ENCODE measurements at regions not wholly inside any gene's neighbourhood (a gene's known extent, or its start where the extent isn't known, plus 50 kb on each side); places are given as distances from the start of the nearest gene placed in this dataset.
"Not testable (repeated sequence)": the region's sequence is repeated elsewhere in the genome, so short reads cannot be mapped to it uniquely, and the experiment has no call there.

- Histone ChIP-seq H3K36me3 (ENCODE audit: insufficient read depth) (no peaks in the 10 kb centered on the region), H3K27ac (ENCODE audit: low read depth) (no peak overlapping the region), H3K4me3 (ENCODE audit: low read depth, low read length) (no peak overlapping the region), H3K4me1 (ENCODE audit: insufficient read depth) (no peaks in the 10 kb centered on the region)
- 93% methylated on average over 1 of the region's 1 CpG for WGBS
- DNase-seq (ENCODE audit: extremely low spot score): no peak
Observed at GRCh38 chr1:102821707-102822106, 286.6 kb downstream of the COL11A1 start.

- no peaks in the 10 kb centered on the region for H3K4me1 ChIP-seq (ENCODE audit: insufficient read depth)
- no peaks in the 10 kb centered on the region for H3K36me3 ChIP-seq (ENCODE audit: insufficient read depth)
- no peak overlapping the region for H3K27ac ChIP-seq (ENCODE audit: low read depth)
- WGBS: 73% methylated on average over 3 of the region's 3 CpGs
- no peak overlapping the region for H3K4me3 ChIP-seq (ENCODE audit: low read depth, low read length)
- no peak for DNase-seq (ENCODE audit: extremely low spot score)
Observed at GRCh38 chr1:102800406-102800805, 307.9 kb downstream of the COL11A1 start.

GRCh38 chr1:102799496-102799895, 308.8 kb downstream of the COL11A1 start:
- Histone ChIP-seq H3K36me3 (ENCODE audit: insufficient read depth) (no peaks in the 10 kb centered on the region), H3K27ac (ENCODE audit: low read depth) (no peak overlapping the region), H3K4me1 (ENCODE audit: insufficient read depth) (no peaks in the 10 kb centered on the region), H3K4me3 (ENCODE audit: low read depth, low read length) (no peak overlapping the region)
- DNase-seq (ENCODE audit: extremely low spot score): no peak
- WGBS: 71% methylated on average over 1 of the region's 1 CpG

GRCh38 chr1:102798718-102799117, 309.6 kb downstream of the COL11A1 start:
- Histone ChIP-seq H3K36me3 (ENCODE audit: insufficient read depth) (no peaks in the 10 kb centered on the region), H3K4me3 (ENCODE audit: low read depth, low read length) (no peak overlapping the region)
- DNase-seq (ENCODE audit: extremely low spot score): no peak

GRCh38 chr1:102796429-102796828, 311.9 kb downstream of the COL11A1 start:
- no peak overlapping the region for H3K4me3 ChIP-seq (ENCODE audit: low read depth, low read length)
- no peak for DNase-seq (ENCODE audit: extremely low spot score)

More at GRCh38 chr1:102798718-102799117, 309.6 kb downstream of the COL11A1 start:
- no peaks in the 10 kb centered on the region for H3K4me1 ChIP-seq (ENCODE audit: insufficient read depth)
- H3K27ac ChIP-seq (ENCODE audit: low read depth): no peak overlapping the region

GRCh38 chr1:102790997-102791396, 317.3 kb downstream of the COL11A1 start:
- H3K4me3 ChIP-seq (ENCODE audit: low read depth, low read length): no peak overlapping the region
- DNase-seq (ENCODE audit: extremely low spot score): no peak
- no peaks in the 10 kb centered on the region for H3K4me1 ChIP-seq (ENCODE audit: insufficient read depth)
- no peak overlapping the region for H3K27ac ChIP-seq (ENCODE audit: low read depth)
- H3K36me3 ChIP-seq (ENCODE audit: insufficient read depth): no peaks in the 10 kb centered on the region

More at GRCh38 chr1:102796429-102796828, 311.9 kb downstream of the COL11A1 start:
- Histone ChIP-seq H3K27ac (ENCODE audit: low read depth) (no peak overlapping the region), H3K4me1 (ENCODE audit: insufficient read depth) (no peaks in the 10 kb centered on the region), H3K36me3 (ENCODE audit: insufficient read depth) (no peaks in the 10 kb centered on the region)

GRCh38 chr1:102789951-102790350, 318.4 kb downstream of the COL11A1 start:
- not testable (repeated sequence) for H3K36me3 ChIP-seq (ENCODE audit: insufficient read depth); H3K4me3 ChIP-seq (ENCODE audit: low read depth, low read length); H3K27ac ChIP-seq (ENCODE audit: low read depth); DNase-seq (ENCODE audit: extremely low spot score); H3K4me1 ChIP-seq (ENCODE audit: insufficient read depth)
- WGBS: 83% methylated on average over 2 of the region's 2 CpGs

GRCh38 chr1:102783487-102783886, 324.8 kb downstream of the COL11A1 start:
- Histone ChIP-seq H3K36me3 (ENCODE audit: insufficient read depth) (no peaks in the 10 kb centered on the region), H3K27ac (ENCODE audit: low read depth) (no peak overlapping the region), H3K4me1 (ENCODE audit: insufficient read depth) (no peaks in the 10 kb centered on the region), H3K4me3 (ENCODE audit: low read depth, low read length) (no peak overlapping the region)
- no peak for DNase-seq (ENCODE audit: extremely low spot score)
- WGBS: 56% methylated on average over 3 of the region's 3 CpGs

GRCh38 chr1:102782144-102782543, 326.2 kb downstream of the COL11A1 start:
- Histone ChIP-seq H3K27ac (ENCODE audit: low read depth) (no peak overlapping the region), H3K4me3 (ENCODE audit: low read depth, low read length) (no peak overlapping the region), H3K36me3 (ENCODE audit: insufficient read depth) (no peaks in the 10 kb centered on the region), H3K4me1 (ENCODE audit: insufficient read depth) (no peaks in the 10 kb centered on the region)
- no peak for DNase-seq (ENCODE audit: extremely low spot score)

- WGBS: 85% methylated on average over 1 of the region's 1 CpG
- no peaks in the 10 kb centered on the region for H3K4me1 ChIP-seq (ENCODE audit: insufficient read depth)
- no peak overlapping the region for H3K4me3 ChIP-seq (ENCODE audit: low read depth, low read length)
- no peak overlapping the region for H3K27ac ChIP-seq (ENCODE audit: low read depth)
- no peak for DNase-seq (ENCODE audit: extremely low spot score)
- H3K36me3 ChIP-seq (ENCODE audit: insufficient read depth): no peaks in the 10 kb centered on the region
Observed at GRCh38 chr1:102776071-102776470, 332.3 kb downstream of the COL11A1 start.

GRCh38 chr1:102772831-102773230, 335.5 kb downstream of the COL11A1 start:
- no peaks in the 10 kb centered on the region for H3K36me3 ChIP-seq (ENCODE audit: insufficient read depth)
- no peak for DNase-seq (ENCODE audit: extremely low spot score)
- WGBS: 80% methylated on average over 8 of the region's 8 CpGs

GRCh38 chr1:102758418-102758817, 349.9 kb downstream of the COL11A1 start:
- no peaks in the 10 kb centered on the region for H3K4me1 ChIP-seq (ENCODE audit: insufficient read depth)
- no peaks in the 10 kb centered on the region for H3K36me3 ChIP-seq (ENCODE audit: insufficient read depth)
- 65% methylated on average over 1 of the region's 1 CpG for WGBS
- H3K27ac ChIP-seq (ENCODE audit: low read depth): no peak overlapping the region
- no peak for DNase-seq (ENCODE audit: extremely low spot score)
- H3K4me3 ChIP-seq (ENCODE audit: low read depth, low read length): no peak overlapping the region

More at GRCh38 chr1:102772831-102773230, 335.5 kb downstream of the COL11A1 start:
- Histone ChIP-seq H3K4me3 (ENCODE audit: low read depth, low read length) (no peak overlapping the region), H3K27ac (ENCODE audit: low read depth) (no peak overlapping the region), H3K4me1 (ENCODE audit: insufficient read depth) (no peaks in the 10 kb centered on the region)

GRCh38 chr1:102757363-102757762, 351.0 kb downstream of the COL11A1 start:
- H3K36me3 ChIP-seq (ENCODE audit: insufficient read depth): no peaks in the 10 kb centered on the region
- H3K4me3 ChIP-seq (ENCODE audit: low read depth, low read length): no peak overlapping the region
- H3K4me1 ChIP-seq (ENCODE audit: insufficient read depth): no peaks in the 10 kb centered on the region
- DNase-seq (ENCODE audit: extremely low spot score): no peak
- H3K27ac ChIP-seq (ENCODE audit: low read depth): no peak overlapping the region
- WGBS: 48% methylated on average over 2 of the region's 2 CpGs

- Histone ChIP-seq H3K4me3 (ENCODE audit: low read depth, low read length) (no peak overlapping the region), H3K36me3 (ENCODE audit: insufficient read depth) (no peaks in the 10 kb centered on the region), H3K4me1 (ENCODE audit: insufficient read depth) (no peaks in the 10 kb centered on the region), H3K27ac (ENCODE audit: low read depth) (no peak overlapping the region)
- DNase-seq (ENCODE audit: extremely low spot score): no peak
- WGBS: 43% methylated on average over 2 of the region's 2 CpGs
Observed at GRCh38 chr1:102751111-102751510, 357.2 kb downstream of the COL11A1 start.

- Histone ChIP-seq H3K4me1 (ENCODE audit: insufficient read depth) (no peaks in the 10 kb centered on the region), H3K4me3 (ENCODE audit: low read depth, low read length) (no peak overlapping the region), H3K36me3 (ENCODE audit: insufficient read depth) (no peaks in the 10 kb centered on the region), H3K27ac (ENCODE audit: low read depth) (no peak overlapping the region)
- DNase-seq (ENCODE audit: extremely low spot score): no peak
- WGBS: 64% methylated on average over 2 of the region's 2 CpGs
Observed at GRCh38 chr1:102742426-102742825, 365.9 kb downstream of the COL11A1 start.
